Omental fat pad (tissue), 3 donors: ENCODE measurements at regions not wholly inside any gene's neighbourhood (a gene's known extent, or its start where the extent isn't known, plus 50 kb on each side); places are given as distances from the start of the nearest gene placed in this dataset.
"Not testable (repeated sequence)": the region's sequence is repeated elsewhere in the genome, so short reads cannot be mapped to it uniquely, and the experiment has no call there.

Source experiments
- ATAC-seq: fragments of 150-250 bp; one replicate; pipeline ENCODE4 v1.9.1; 2016; ENCODE audit warnings: mild to moderate bottlenecking, moderate library complexity; ENCODE audit not compliant: low FRiP score
- DNase-seq: peaks from one replicate; pipeline ENCODE4 v3.0.0-alpha.2; 2019; ENCODE audit warnings: low spot score
- CTCF ChIP-seq, 3 donors: fragments of 450-650 bp; IDR thresholded peaks; one replicate each; pipeline ENCODE4 v1.5.1; 2016 to 2017; ENCODE audit warnings: antibody characterized with exemption in 3 of 3, mild to moderate bottlenecking in 3 of 3, moderate library complexity in 2 of 3

- no peak for TF ChIP-seq CTCF (IDR thresholded peaks at IDR 0.05)
- no peak for ATAC-seq
- DNase-seq: no peak
Measured at GRCh38 chr14:25358330-25358729, 308.4 kb upstream of the STXBP6 start.

GRCh38 chr14:25351269-25351668 is 301.3 kb upstream of the STXBP6 start:
- TF ChIP-seq CTCF (IDR thresholded peaks at IDR 0.05): no peak
- ATAC-seq (no peak), DNase-seq (no peak)

GRCh38 chr14:25350802-25351201 is 300.9 kb upstream of the STXBP6 start:
- no peak for DNase-seq
- no peak for ATAC-seq
- TF ChIP-seq CTCF (IDR thresholded peaks at IDR 0.05): no peak

- no peak for TF ChIP-seq CTCF (IDR thresholded peaks at IDR 0.05)
- DNase-seq (no peak), ATAC-seq (no peak)
Measured at GRCh38 chr14:25350021-25350420, 300.1 kb upstream of the STXBP6 start.

- DNase-seq (no peak), ATAC-seq (peak; percentile 10)
- TF ChIP-seq CTCF (IDR thresholded peaks at IDR 0.05): no peak
Measured at GRCh38 chr14:25349269-25349668, 299.3 kb upstream of the STXBP6 start.

- DNase-seq (no peak), ATAC-seq (no peak)
- TF ChIP-seq CTCF (IDR thresholded peaks at IDR 0.05): no peak
Measured at GRCh38 chr14:25340882-25341281, 290.9 kb upstream of the STXBP6 start.

GRCh38 chr14:25322784-25323183 is 272.8 kb upstream of the STXBP6 start:
- no peak for TF ChIP-seq CTCF (IDR thresholded peaks at IDR 0.05)
- DNase-seq: no peak
- no peak for ATAC-seq

- DNase-seq, ATAC-seq: not testable (repeated sequence)
Measured at GRCh38 chr14:25316007-25316406, 266.1 kb upstream of the STXBP6 start.
